ENCODE measurements at regions not wholly inside any gene's neighbourhood (a gene's known extent, or its start where the extent isn't known, plus 50 kb on each side); places are given as distances from the start of the nearest gene placed in this dataset.

DNA sequence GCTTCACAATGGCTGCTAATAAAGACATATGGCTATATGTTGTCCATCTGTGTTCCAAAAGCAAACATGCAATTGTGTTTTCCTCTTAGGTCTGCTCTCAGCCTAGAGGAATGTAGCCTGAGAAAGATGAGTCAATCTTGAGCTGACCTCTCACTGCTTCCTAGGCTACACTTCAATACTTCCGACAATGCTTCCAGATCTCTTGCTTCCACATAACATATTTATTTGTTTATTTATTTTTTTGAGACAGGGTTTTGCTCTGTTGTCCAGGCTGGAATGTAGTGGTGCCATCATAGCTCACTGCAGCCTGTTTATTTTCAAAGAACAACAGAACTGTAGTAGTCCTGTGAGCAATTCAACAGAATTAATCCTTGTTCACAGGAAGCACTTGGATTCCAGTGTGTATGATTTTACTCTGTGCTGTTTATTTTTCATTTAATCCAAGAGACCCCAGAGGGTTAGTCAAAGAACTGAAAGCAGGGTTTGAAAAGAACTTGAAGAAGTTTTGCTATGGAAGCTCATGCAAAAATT lies 437.9 kb downstream of the TXNL1 start:
- TF ChIP-seq, protein P1, sequence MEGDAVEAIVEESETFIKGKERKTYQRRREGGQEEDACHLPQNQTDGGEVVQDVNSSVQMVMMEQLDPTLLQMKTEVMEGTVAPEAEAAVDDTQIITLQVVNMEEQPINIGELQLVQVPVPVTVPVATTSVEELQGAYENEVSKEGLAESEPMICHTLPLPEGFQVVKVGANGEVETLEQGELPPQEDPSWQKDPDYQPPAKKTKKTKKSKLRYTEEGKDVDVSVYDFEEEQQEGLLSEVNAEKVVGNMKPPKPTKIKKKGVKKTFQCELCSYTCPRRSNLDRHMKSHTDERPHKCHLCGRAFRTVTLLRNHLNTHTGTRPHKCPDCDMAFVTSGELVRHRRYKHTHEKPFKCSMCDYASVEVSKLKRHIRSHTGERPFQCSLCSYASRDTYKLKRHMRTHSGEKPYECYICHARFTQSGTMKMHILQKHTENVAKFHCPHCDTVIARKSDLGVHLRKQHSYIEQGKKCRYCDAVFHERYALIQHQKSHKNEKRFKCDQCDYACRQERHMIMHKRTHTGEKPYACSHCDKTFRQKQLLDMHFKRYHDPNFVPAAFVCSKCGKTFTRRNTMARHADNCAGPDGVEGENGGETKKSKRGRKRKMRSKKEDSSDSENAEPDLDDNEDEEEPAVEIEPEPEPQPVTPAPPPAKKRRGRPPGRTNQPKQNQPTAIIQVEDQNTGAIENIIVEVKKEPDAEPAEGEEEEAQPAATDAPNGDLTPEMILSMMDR (IDR thresholded peaks at IDR 0.05): no peak
- TF ChIP-seq POLR2A (IDR thresholded peaks at IDR 0.05): no peak
